ELR (cell line): ENCODE measurements at regions not wholly inside any gene's neighbourhood (a gene's known extent, or its start where the extent isn't known, plus 50 kb on each side); places are given as distances from the start of the nearest gene placed in this dataset.

Experiments used
- DNase-seq: peaks from one replicate; pipeline ENCODE4 v3.0.0-alpha.2; 2015; ENCODE audit warnings: low read depth

GRCh38 chr18:22355598-22355997 lies 62.1 kb downstream of the CTAGE1 start:
- no peak for DNase-seq

DNA sequence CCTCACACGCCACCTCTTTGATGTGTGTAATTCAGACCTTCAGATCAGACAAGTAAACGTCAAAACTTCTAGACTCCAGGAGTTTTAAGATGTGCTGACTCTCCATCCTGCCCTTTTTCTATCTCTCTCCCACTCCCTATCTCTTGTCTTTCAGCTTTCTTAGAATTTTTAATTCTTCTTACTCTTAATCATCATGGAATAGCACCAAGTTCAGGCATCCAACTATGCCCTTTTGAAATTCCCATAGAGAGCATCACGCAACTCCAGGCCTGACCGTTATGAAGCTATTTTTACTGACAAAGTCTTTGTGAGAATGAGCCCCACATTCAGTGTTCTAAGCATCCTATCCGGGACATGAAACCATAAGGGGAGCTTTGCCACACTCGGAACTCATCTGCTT lies 62.6 kb downstream of the CTAGE1 start:
- DNase-seq = no peak

DNA sequence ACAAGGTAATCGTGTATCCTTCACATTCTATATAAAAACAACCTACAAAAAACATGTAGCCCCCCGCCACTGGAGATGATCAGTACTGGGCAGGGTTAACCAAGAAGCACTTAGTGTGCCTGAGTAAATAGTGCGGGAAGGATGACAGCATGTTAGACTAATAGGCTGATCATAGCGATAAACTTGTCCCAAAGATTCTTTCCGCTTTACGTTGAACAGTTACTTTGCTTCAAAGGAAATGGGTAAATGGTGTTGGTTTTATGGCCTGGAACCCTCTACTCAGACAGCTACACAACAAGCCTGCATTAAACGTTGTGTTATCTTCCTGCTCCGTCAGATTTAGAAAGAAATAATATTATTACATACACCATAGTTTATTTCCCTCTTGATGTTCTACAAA lies 67.7 kb downstream of the CTAGE1 start:
- DNase-seq = no peak

GRCh38 chr18:22349317-22349898 lies 68.3 kb downstream of the CTAGE1 start:
- DNase-seq = no peak

GRCh38 chr18:22348521-22349316 lies 69.0 kb downstream of the CTAGE1 start:
- peak; percentile 39 for DNase-seq

GRCh38 chr18:22347606-22348511 lies 69.9 kb downstream of the CTAGE1 start:
- DNase-seq = no peak

DNA sequence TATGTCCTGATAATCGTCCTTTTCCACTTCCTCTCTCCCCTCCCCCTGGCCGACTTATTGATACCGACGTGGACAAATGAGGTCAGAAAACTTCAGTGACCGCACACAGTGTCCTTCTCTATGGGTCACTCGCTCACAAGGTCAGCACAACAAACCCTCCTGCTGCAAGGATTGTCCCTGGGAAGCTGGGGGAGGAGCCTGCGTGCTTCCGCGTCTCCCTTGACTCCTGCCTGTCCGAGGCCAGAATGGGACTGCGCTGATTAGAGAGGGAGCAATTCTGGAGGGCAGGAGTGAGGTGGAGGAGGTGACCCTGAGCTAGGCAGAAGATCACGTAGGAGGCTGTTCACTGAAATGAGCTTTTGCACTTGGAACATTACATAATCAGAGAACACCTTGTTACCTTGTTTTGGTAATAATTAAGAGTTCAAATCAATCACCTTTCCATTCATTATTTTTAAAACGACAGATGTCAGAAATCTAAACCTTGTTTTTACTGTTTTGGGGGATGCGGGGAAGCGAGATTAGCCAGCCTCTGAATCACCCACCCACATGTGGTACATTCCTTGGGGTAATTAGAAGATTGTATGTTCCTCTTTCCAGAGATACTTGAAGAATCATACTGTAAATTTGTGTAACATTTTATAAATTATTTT lies 70.6 kb downstream of the CTAGE1 start:
- DNase-seq = peak; percentile 18

GRCh38 chr18:22346401-22346952 lies 71.2 kb downstream of the CTAGE1 start:
- DNase-seq = peak; percentile 56

DNA sequence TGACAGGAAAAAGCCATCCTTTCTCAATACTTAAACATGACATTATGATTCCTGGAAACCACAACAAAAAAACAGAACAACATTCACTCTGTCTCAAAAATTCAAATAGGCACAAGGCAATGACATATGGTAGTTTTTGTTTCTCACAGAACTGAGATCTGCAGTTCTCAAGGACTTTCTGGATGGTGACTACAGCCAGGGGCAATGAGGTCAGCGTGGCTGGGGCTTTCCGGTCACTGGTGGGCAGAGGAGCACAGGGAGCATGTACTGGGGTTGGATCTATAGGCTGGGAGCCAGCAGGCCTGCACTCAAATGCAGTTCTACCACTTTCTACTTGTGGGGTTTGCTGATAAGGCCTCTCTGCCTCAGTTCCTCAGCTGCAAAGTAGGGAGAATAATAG lies 72.0 kb downstream of the CTAGE1 start:
- DNase-seq = no peak

- DNase-seq = no peak
Measured at GRCh38 chr18:22344908-22345670, 72.6 kb downstream of the CTAGE1 start.

- DNase-seq = no peak
Measured at GRCh38 chr18:22344445-22344844, 73.3 kb downstream of the CTAGE1 start.

DNA sequence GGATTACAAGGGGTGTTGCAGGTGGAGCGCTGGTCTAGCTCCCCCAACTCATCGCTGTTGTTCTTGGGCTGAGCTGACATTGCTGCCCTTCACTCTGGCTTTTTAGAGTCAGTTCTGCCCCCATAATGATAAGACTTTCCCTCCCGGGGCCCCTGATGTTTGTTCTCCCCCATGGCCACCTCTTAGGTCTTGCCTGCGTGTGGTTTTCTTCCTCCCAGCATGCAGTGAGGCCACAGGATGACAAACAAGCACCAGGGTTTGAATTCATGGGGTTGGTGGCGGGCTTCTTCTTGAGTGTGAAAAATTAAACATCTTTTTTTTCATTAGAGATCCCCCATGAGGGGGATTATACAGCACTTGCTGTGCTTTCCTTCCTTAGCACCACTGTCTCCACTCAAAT lies 74.1 kb downstream of the CTAGE1 start:
- DNase-seq = no peak

GRCh38 chr18:22342625-22343024 lies 75.1 kb downstream of the CTAGE1 start:
- peak; percentile 59 for DNase-seq

DNA sequence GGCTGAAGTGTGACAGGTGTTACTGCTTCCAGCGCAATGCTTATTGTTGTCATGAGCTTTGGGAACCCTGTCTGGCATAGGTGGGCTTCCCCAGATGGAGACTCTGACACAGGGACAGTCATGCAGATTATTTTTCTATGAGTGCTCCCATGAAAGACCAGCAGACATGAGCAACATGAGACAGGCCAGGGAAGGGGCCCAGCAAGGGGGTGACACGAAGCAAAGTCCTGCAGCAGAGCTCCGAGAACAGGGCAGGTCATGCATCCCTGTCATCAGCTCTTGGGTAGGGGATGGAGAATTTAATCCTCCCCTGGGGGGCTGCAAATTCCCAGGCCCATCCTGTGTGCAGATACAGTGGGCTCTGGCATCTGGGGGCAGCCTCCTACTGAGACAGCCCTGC lies 77.4 kb downstream of the CTAGE1 start:
- DNase-seq = no peak

DNA sequence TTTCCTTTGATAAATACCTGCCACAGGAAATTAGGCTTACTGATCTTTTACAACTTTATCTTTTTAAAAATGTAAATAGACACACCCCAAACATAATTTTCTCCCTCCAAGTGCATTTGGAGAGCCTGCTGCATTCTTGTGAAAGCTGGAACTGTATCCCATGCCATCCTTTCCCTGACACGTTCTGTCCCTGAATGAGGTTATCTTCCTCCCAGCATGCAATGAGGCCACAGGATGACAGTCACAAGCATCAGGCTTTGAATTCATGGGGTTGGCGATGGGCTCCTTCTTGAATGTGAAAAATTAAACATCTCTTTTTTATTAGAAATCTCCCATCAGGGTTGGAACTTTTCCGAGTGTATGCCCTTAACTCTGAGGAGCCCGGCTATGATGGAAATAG lies 77.8 kb downstream of the CTAGE1 start:
- no peak for DNase-seq

DNA sequence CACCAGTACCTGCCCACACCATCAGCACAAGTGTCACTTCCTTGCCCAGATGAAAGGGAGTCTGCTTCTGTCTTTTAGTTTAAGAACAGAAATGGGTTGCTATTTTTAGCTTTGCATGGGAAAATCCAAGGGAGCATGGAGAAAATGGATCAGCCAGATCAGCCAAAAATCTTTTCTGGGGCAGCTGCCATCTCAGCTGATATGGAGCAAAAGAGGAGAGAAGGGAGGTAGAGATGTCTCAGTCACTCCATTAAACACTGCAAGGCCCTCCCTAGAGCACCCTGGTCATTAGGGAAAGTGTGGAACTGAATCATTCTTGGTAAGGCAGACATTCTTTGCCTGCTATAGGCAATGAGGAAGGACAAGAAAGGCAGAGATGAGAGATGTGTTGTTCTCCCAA lies 79.9 kb downstream of the CTAGE1 start:
- DNase-seq = no peak

DNA sequence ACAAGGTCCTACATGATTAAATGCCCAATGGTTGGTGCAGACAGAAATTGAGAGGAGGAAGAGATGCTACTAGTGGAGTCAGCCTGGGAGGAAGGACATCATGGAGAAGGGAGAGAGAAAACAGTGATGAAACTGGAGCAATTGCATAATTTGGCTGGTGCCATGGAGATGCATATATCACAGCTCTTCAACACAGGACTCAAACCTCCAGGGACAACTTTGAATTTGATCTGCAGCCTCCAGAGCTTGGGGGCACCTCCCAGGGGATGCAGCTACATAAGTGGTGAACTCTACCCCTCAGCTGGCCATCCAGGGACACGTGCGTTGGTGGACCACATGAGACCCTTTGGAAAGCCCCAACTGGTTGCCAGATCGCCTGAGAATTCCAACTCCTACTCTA lies 80.4 kb downstream of the CTAGE1 start:
- no peak for DNase-seq

DNA sequence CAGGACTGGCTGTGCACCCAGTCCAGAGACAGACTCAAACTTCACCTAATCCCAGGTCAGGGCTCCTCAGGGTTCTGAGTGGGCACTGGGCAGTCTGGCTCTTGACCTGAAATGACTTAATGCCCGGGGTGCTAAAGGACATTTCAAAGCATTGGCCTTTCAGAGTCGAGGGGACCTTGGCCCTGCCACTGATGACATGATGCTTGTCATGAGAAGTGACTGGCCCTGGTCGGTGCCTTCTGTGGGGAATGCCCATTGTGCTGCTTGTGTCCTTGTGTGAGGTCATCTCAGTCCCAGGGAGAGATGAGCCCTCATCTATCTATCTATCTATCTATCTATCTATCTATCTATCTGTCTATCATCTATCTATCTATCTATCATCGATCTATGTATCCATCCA lies 81.3 kb downstream of the CTAGE1 start:
- no peak for DNase-seq

DNA sequence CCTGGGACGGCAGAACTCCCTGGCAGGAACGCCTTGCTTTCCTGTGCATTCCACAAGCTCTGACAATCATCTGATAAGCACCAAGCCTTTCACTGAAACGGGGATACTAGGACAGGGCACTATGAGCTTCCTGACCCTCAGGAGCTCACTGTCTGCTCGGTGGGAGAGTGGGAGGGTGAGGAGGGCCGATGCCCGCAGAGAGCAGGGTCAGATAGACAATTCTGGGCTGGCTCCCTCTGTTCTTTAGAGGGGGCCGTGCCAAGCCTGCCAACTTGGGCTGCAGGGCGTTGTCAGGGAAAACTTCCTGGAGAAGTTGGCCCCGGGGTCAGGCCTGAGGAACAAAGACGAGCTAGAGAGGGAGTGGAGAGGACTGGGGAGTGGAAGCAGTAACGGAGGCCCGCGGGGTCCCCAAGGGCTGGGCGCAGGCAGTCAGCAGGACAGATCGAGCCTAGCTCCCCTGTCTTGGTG lies 82.0 kb downstream of the CTAGE1 start:
- DNase-seq = no peak

DNA sequence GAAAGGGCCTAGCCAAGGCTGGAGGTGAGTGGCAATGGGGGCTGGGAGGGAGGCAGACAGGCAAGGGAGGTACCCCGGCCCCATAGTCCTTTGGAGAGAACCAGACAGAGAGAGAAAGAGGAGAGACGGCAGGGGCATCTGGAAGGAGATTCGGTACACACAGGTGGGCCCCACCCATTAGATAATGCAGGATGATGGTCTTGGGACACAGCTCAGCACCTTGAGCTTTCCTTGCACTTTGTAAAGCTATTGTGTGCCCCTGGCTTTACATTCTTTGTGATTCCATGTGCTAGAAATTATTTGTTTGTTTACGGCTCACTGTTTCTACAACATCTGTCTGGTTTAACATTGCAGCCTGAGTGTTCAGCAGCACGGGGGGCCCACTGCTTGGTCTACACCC lies 83.1 kb downstream of the CTAGE1 start:
- no peak for DNase-seq

GRCh38 chr18:22332590-22332989 lies 85.1 kb downstream of the CTAGE1 start:
- DNase-seq = no peak
